OCI-LY3 (cell line): ENCODE measurements at regions not wholly inside any gene's neighbourhood (a gene's known extent, or its start where the extent isn't known, plus 50 kb on each side); places are given as distances from the start of the nearest gene placed in this dataset.

Source experiments
- H2AFZ ChIP-seq: fragments of 200-600, 300-600 bp; shearing (Covaris generic); 2 replicates; pipeline ENCODE4 v1.6.0; 2014; ENCODE audit warnings: antibody characterized with exemption, low read depth, low read length
- H3K27ac ChIP-seq: fragments of 200-600, 300-600 bp; sonication (generic); 2 replicates; pipeline ENCODE4 v1.5.1; 2014; ENCODE audit warnings: mild to moderate bottlenecking, low read length, moderate library complexity, mixed read lengths
- H3K27me3 ChIP-seq: fragments of 200-600, 300-600 bp; sonication (generic); 2 replicates; pipeline ENCODE4 v1.6.1; 2014; ENCODE audit warnings: low read depth, low read length, mixed read lengths
- H3K36me3 ChIP-seq: fragments of 200-600, 300-600 bp; sonication (generic); replicated peaks from 2 replicates; pipeline ENCODE3; 2014; ENCODE audit warnings: low read depth, low read length, mixed read lengths
- H3K4me1 ChIP-seq: fragments of 300-600, 200-600 bp; sonication (generic); 2 replicates; pipeline ENCODE4 v1.6.1; 2014; ENCODE audit warnings: low read length, mixed read lengths
- H3K4me2 ChIP-seq: fragments of 200-600, 300-600 bp; sonication (generic); 2 replicates; pipeline ENCODE4 v1.6.1; 2014; ENCODE audit warnings: low read length, mixed read lengths
- H3K4me3 ChIP-seq: fragments of 300-600, 200-600 bp; sonication (generic); 2 replicates; pipeline ENCODE4 v1.5.1; 2014; ENCODE audit warnings: antibody characterized with exemption, mild to moderate bottlenecking, low read length, moderate library complexity
- H3K79me2 ChIP-seq: fragments of 300-600, 200-600 bp; shearing (Covaris generic); 2 replicates; pipeline ENCODE4 v1.6.1; 2014; ENCODE audit warnings: mild to moderate bottlenecking, low read length, mixed read lengths
- H3K9ac ChIP-seq: fragments of 300-600, 200-600 bp; shearing (Covaris generic); 2 replicates; pipeline ENCODE4 v1.6.0; 2014; ENCODE audit warnings: mild to moderate bottlenecking, low read length, moderate library complexity
- H3K9me3 ChIP-seq: fragments of 200-600, 300-600 bp; shearing (Covaris generic); 2 replicates; pipeline ENCODE4 v1.6.1; 2014; ENCODE audit warnings: low read length, mixed read lengths; ENCODE audit not compliant: insufficient read depth
- H4K20me1 ChIP-seq: fragments of 200-600, 300-600 bp; sonication (generic); 2 replicates; pipeline ENCODE4 v1.6.1; 2016; ENCODE audit warnings: low read length, mixed read lengths; ENCODE audit not compliant: insufficient read depth
- CTCF ChIP-seq: fragments of 200-600, 300-600 bp; sonication (generic); IDR thresholded peaks from 2 replicates; pipeline ENCODE4 v1.5.1; 2014; ENCODE audit warnings: antibody characterized with exemption, low read length, low read depth
- EZH2phosphoT487 ChIP-seq: fragments of 200-600 bp; shearing (Covaris generic); IDR thresholded peaks from 2 replicates; pipeline ENCODE4 v1.6.1; 2018; ENCODE audit warnings: antibody characterized with exemption, mixed run types, low read depth

- no peaks in the 10 kb centered on the region for H3K9me3 ChIP-seq
- H3K4me3 ChIP-seq = no peak overlapping the region
- H3K9ac ChIP-seq = no peak overlapping the region
- H4K20me1 ChIP-seq = no peaks in the 10 kb centered on the region
- no peak for TF ChIP-seq CTCF
- TF ChIP-seq EZH2phosphoT487 = no peak
- H3K27me3 ChIP-seq = no peaks in the 10 kb centered on the region
- H3K79me2 ChIP-seq = no peaks in the 10 kb centered on the region
- H3K36me3 ChIP-seq = no peaks in the 10 kb centered on the region
- no peaks in the 10 kb centered on the region for H3K4me1 ChIP-seq
- H2AFZ ChIP-seq = no peak overlapping the region
- H3K27ac ChIP-seq = no peak overlapping the region
- no peak overlapping the region for H3K4me2 ChIP-seq
Observed at GRCh38 chr1:87928623-87929022, 599.9 kb downstream of the LMO4 start.

GRCh38 chr1:87929906-87930305 lies 601.2 kb downstream of the LMO4 start:
- H3K4me2 ChIP-seq = no peak overlapping the region
- H4K20me1 ChIP-seq = no peaks in the 10 kb centered on the region

GRCh38 chr1:87930796-87931195 lies 602.1 kb downstream of the LMO4 start:
- H3K4me3 ChIP-seq = no peak overlapping the region
- H3K36me3 ChIP-seq = no peaks in the 10 kb centered on the region
- no peak overlapping the region for H3K9ac ChIP-seq
- H3K4me2 ChIP-seq = no peak overlapping the region
- no peak for TF ChIP-seq EZH2phosphoT487
- TF ChIP-seq CTCF = no peak
- H4K20me1 ChIP-seq = no peaks in the 10 kb centered on the region
- no peaks in the 10 kb centered on the region for H3K4me1 ChIP-seq
- H3K79me2 ChIP-seq = no peaks in the 10 kb centered on the region
- H2AFZ ChIP-seq = no peak overlapping the region
- no peak overlapping the region for H3K27ac ChIP-seq
- H3K9me3 ChIP-seq = no peaks in the 10 kb centered on the region
- H3K27me3 ChIP-seq = no peaks in the 10 kb centered on the region

More at GRCh38 chr1:87929906-87930305, 601.2 kb downstream of the LMO4 start:
- no peak overlapping the region for H3K27ac ChIP-seq
- no peak overlapping the region for H2AFZ ChIP-seq
- no peaks in the 10 kb centered on the region for H3K4me1 ChIP-seq
- H3K79me2 ChIP-seq = no peaks in the 10 kb centered on the region
- no peaks in the 10 kb centered on the region for H3K36me3 ChIP-seq
- no peaks in the 10 kb centered on the region for H3K9me3 ChIP-seq
- no peak overlapping the region for H3K9ac ChIP-seq
- H3K4me3 ChIP-seq = no peak overlapping the region
- TF ChIP-seq EZH2phosphoT487 (no peak), CTCF (no peak)
- no peaks in the 10 kb centered on the region for H3K27me3 ChIP-seq

- Histone ChIP-seq H3K4me3 (no peak overlapping the region), H3K27ac (no peak overlapping the region), H3K27me3 (no peaks in the 10 kb centered on the region), H3K4me1 (no peaks in the 10 kb centered on the region), H3K36me3 (no peaks in the 10 kb centered on the region), H3K9ac (no peak overlapping the region), H3K9me3 (no peaks in the 10 kb centered on the region), H3K4me2 (no peak overlapping the region), H4K20me1 (no peaks in the 10 kb centered on the region), H3K79me2 (no peaks in the 10 kb centered on the region), H2AFZ (no peak overlapping the region)
- TF ChIP-seq CTCF (no peak), EZH2phosphoT487 (no peak)
Observed at GRCh38 chr1:87933171-87933570, 604.5 kb downstream of the LMO4 start.
